WERI-Rb-1 (cell line): ENCODE measurements at regions not wholly inside any gene's neighbourhood (a gene's known extent, or its start where the extent isn't known, plus 50 kb on each side); places are given as distances from the start of the nearest gene placed in this dataset.
A peak's percentile ranks its signal among the peaks of the same experiment; 100 is the strongest.

ENCODE experiments used
- DNase-seq: peaks from one replicate; pipeline ENCODE4 v3.0.0-alpha.2; 2020
- H3K27ac ChIP-seq: fragments of 250-450 bp; sonication (Bioruptor Pico); 2 replicates; pipeline ENCODE4 v1.5.1; 2020; ENCODE audit warnings: mild to moderate bottlenecking, moderate library complexity
- H3K27me3 ChIP-seq: fragments of 250-450 bp; sonication (Bioruptor Pico); 2 replicates; pipeline ENCODE4 v1.5.1; 2021; ENCODE audit warnings: mild to moderate bottlenecking, low read depth, moderate library complexity; ENCODE audit not compliant: insufficient read depth, severe bottlenecking
- H3K36me3 ChIP-seq: fragments of 250-450 bp; sonication (Bioruptor Pico); 2 replicates; pipeline ENCODE4 v1.5.1; 2020; ENCODE audit warnings: mild to moderate bottlenecking, moderate library complexity
- H3K4me3 ChIP-seq: 2 replicates; pipeline ENCODE4 v1.5.1; 2011; ENCODE audit warnings: low read depth, mild to moderate bottlenecking, control low read depth, low read length
- H3K9me3 ChIP-seq: fragments of 250-450 bp; sonication (Bioruptor Pico); 2 replicates; pipeline ENCODE4 v1.5.1; 2021; ENCODE audit warnings: mild to moderate bottlenecking, moderate library complexity; ENCODE audit not compliant: severe bottlenecking
- TF ChIP-seq, protein P1 (sequence below): IDR thresholded peaks from 2 replicates; pipeline ENCODE4 v1.5.1; 2011; ENCODE audit warnings: low read depth, mild to moderate bottlenecking, control low read depth, inconsistent platforms, low read length

DNA sequence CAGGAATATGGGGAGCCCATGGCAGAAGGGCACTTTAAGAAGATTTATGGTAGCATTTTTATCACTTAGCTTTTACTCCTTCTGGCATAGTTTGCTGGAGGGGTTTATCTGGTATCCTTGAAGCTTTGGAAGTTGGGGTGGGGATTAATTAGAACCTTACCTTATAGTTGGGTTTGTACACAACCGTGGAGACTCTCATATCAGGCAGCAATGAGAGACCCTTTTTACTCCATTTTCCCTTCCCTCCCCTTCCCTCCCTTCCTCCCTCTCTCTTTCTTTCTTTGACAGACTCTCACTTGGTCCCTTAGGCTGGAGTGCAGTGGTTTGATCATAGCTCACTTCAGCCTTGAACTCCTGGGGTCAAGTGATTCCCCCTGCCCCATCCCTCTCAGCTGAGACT lies 465.8 kb upstream of the PODXL start:
- no peak overlapping the region for H3K4me3 ChIP-seq
- TF ChIP-seq, protein P1, sequence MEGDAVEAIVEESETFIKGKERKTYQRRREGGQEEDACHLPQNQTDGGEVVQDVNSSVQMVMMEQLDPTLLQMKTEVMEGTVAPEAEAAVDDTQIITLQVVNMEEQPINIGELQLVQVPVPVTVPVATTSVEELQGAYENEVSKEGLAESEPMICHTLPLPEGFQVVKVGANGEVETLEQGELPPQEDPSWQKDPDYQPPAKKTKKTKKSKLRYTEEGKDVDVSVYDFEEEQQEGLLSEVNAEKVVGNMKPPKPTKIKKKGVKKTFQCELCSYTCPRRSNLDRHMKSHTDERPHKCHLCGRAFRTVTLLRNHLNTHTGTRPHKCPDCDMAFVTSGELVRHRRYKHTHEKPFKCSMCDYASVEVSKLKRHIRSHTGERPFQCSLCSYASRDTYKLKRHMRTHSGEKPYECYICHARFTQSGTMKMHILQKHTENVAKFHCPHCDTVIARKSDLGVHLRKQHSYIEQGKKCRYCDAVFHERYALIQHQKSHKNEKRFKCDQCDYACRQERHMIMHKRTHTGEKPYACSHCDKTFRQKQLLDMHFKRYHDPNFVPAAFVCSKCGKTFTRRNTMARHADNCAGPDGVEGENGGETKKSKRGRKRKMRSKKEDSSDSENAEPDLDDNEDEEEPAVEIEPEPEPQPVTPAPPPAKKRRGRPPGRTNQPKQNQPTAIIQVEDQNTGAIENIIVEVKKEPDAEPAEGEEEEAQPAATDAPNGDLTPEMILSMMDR, result no peak
- no peaks in the 10 kb centered on the region for H3K36me3 ChIP-seq
- H3K27me3 ChIP-seq, result no peaks in the 10 kb centered on the region
- no peak for DNase-seq
- no peaks in the 10 kb centered on the region for H3K9me3 ChIP-seq
- no peak overlapping the region for H3K27ac ChIP-seq

DNA sequence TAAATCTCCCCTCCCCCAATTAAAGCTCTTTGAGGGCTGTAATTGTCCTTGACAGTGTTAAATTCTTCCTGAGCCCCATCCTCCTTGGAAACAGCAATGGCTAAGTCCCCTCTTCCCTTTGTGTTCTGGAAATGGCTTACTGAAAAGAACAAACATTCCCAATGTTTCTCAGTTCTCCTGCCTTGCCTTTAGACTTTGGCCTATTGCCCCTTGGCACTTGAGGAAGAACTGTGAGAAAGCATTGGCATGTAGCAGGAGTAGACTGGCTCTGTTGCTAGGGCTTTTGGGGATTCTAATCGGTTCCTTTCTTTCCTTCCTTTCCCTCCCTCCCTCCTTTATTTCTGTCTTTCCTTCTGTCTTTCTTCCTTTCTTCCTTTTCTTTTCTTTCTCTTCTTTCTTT lies 463.3 kb upstream of the PODXL start:
- H3K27me3 ChIP-seq, result no peaks in the 10 kb centered on the region
- H3K36me3 ChIP-seq, result no peaks in the 10 kb centered on the region
- no peak for DNase-seq
- TF ChIP-seq, protein P1, result no peak
- peaks cover 3% of the 10 kb centered on the region for H3K9me3 ChIP-seq
- no peak overlapping the region for H3K27ac ChIP-seq
- H3K4me3 ChIP-seq, result no peak overlapping the region

DNA sequence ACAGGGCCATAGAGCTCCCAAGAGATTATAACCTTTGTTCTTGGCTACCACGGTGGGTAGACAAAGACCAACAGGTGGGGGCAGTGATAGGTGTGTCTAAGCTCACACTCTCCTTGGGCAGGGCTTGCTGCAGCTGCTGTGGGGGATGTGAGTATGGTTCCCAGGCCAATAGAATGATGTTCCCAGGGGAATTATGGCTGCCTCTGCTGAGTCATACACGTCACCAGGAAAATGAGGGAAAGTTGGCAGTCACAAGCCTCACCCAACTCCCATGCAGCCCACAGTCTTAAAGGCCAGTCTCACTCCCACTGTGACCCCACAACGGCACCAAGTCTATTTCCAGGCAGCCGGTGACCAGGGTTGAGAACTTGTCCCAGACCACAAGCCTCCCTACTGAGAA lies 453.4 kb upstream of the PODXL start:
- H3K9me3 ChIP-seq, result peaks cover 7% of the 10 kb centered on the region
- H3K4me3 ChIP-seq, result no peak overlapping the region
- H3K27me3 ChIP-seq, result no peaks in the 10 kb centered on the region
- TF ChIP-seq, protein P1, result no peak
- no peak overlapping the region for H3K27ac ChIP-seq
- DNase-seq, result no peak
- H3K36me3 ChIP-seq, result no peaks in the 10 kb centered on the region

DNA sequence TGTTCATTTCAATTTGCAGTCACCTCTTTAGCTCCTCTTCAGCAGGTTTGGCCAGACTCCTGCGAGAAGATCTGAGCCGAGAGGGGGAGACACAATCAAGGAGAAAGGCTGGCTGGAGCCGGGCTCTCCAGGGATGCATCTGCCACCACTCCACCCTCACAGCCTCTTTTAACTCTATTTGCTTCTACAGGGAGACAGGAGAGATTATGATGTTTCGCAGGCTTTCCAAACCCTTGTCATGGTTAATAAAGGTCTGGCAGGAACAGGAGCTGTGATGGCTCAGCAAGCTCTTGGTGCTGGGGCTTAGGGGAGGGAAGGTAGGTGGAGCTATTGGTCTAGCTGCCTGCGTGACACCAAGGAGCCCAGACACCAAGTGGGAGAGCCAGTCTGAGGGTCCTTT lies 448.1 kb upstream of the PODXL start:
- TF ChIP-seq, protein P1, result peak; percentile 58
- Histone ChIP-seq H3K27me3 (no peaks in the 10 kb centered on the region), H3K4me3 (peak overlapping the region; percentile 10; the same call in 1 of the 2 replicates), H3K9me3 (no peaks in the 10 kb centered on the region), H3K36me3 (no peaks in the 10 kb centered on the region), H3K27ac (0 out of 2 replicates have a peak overlapping the region, but pooled peaks have one; percentile 10)
- peak; percentile 79 for DNase-seq

DNA sequence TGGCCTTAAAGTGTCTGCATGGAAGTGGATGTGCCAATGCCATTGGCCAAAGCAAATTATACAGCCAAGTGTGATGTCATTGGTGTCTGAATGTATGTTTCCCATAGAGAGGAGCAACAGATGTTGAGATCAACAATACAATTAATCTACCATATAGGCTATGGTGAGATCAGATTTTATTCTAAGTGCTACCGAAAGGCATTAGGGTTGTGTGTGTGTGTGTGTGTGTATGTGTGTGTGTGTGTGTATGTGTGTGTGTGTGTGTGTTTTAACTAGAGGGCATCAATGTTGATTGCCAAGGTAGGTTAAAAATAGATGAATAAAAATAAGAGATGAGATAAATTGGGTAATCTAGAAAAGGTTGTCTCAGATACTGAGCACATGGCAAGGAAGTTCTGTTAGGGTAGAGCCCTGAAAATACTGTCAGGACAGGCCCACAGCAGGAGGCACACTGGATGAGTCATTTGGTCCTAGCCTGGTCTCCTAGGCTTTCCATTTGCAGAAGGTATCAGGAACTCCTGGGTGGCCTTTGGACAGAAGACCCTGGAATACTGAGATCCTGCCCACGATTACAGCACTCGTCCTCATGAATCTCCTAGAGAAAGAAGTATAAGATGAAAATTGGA lies 446.0 kb upstream of the PODXL start:
- H3K27ac ChIP-seq, result no peak overlapping the region
- H3K4me3 ChIP-seq, result no peak overlapping the region
- H3K9me3 ChIP-seq, result no peaks in the 10 kb centered on the region
- no peaks in the 10 kb centered on the region for H3K36me3 ChIP-seq
- no peaks in the 10 kb centered on the region for H3K27me3 ChIP-seq
- no peak for DNase-seq
- TF ChIP-seq, protein P1, result no peak

DNA sequence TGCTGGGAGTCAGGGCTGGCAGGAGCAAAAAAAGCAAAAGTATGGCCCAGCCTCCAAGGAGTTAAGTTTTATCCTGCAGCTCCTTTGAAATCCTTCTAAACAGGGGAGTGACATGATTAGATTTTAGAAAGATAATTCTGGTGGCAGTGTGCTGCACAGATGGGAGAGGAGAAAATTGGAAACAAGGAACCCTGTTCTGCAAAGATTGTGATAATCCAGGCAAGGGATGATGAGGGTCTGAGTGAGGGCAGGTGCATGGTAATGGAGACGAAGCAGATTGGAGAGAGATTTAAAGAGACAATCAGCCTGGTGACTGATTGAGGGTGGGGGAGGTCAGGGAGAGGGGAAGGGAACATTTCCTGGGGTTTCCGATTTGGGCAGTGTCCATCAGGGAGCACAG lies 444.7 kb upstream of the PODXL start:
- peak; percentile 61 for DNase-seq
- Histone ChIP-seq H3K4me3 (no peak overlapping the region), H3K36me3 (no peaks in the 10 kb centered on the region), H3K9me3 (no peaks in the 10 kb centered on the region), H3K27ac (no peak overlapping the region), H3K27me3 (no peaks in the 10 kb centered on the region)
- TF ChIP-seq, protein P1, result no peak
